ENCODE measurements at regions not wholly inside any gene's neighbourhood (a gene's known extent, or its start where the extent isn't known, plus 50 kb on each side); places are given as distances from the start of the nearest gene placed in this dataset.

DNA sequence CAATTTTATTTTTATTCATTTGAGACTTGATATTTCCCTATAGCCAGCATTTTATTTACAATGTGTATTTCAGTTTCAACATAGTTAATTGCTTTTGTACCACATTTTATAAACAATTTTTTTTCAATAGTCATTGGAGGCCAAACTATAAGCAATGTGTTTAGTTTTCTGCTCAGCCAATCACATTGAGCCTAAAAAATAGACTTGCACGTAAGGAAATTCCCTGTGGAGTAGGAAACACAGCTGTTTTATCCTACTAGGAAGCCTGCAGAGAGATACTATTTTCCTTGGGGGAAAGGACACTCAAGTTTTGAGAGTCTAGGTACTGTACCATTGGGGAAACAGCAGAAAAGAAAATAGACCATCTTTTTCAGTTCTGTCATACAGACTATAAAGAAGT lies 410.2 kb upstream of the GOT2 start:
- Histone ChIP-seq H3K79me2 (replicated peaks; ENCODE audit: insufficient read depth) (no peaks in the 10 kb centered on the region), H3K4me3 (no peak overlapping the region), H3K4me2 (no peak overlapping the region), H3K4me1 (ENCODE audit: insufficient read depth) (no peaks in the 10 kb centered on the region), H3K9me2 (ENCODE audit: insufficient read depth) (0 out of 2 replicates have a peak, but pooled peaks cover 3% of the 10 kb centered on the region), H2AFZ (no peak overlapping the region), H3K27ac (ENCODE audit: low read depth) (no peak overlapping the region), H3K36me3 (ENCODE audit: insufficient read depth) (no peaks in the 10 kb centered on the region), H3F3A (replicated peaks; ENCODE audit: low read depth) (no peaks in the 10 kb centered on the region), H3K27me3 (ENCODE audit: insufficient read depth) (no peaks in the 10 kb centered on the region), H4K20me1 (replicated peaks; ENCODE audit: insufficient read depth) (no peaks in the 10 kb centered on the region)
- Mint-ChIP-seq H3K9me3 (no peaks in the 10 kb centered on the region), H3K27me3 (ENCODE audit: insufficient read depth, low read depth, poor library complexity) (no peaks in the 10 kb centered on the region), H3K27ac (no peak overlapping the region), H3K4me1 (peaks cover 5% of the 10 kb centered on the region; the same call in 2 of the 3 replicates), H3K36me3 (ENCODE audit: low read depth) (no peaks in the 10 kb centered on the region), H3K4me3 (no peak overlapping the region)
- TF ChIP-seq, protein P1, sequence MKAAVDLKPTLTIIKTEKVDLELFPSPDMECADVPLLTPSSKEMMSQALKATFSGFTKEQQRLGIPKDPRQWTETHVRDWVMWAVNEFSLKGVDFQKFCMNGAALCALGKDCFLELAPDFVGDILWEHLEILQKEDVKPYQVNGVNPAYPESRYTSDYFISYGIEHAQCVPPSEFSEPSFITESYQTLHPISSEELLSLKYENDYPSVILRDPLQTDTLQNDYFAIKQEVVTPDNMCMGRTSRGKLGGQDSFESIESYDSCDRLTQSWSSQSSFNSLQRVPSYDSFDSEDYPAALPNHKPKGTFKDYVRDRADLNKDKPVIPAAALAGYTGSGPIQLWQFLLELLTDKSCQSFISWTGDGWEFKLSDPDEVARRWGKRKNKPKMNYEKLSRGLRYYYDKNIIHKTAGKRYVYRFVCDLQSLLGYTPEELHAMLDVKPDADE (IDR thresholded peaks at IDR 0.05) = no peak
- TF ChIP-seq CREB1 (CRISPR knock-in tag; IDR thresholded peaks at IDR 0.05; ENCODE audit: low read depth) (no peak), ZNF114 (CRISPR knock-in tag; IDR thresholded peaks at IDR 0.05) (no peak), EZH2 (IDR thresholded peaks at IDR 0.05; ENCODE audit: low read depth, unreplicated experiment) (no peak), JUNB (IDR thresholded peaks at IDR 0.05; ENCODE audit: unreplicated experiment) (no peak), STAT1 (IDR thresholded peaks at IDR 0.05; ENCODE audit: unreplicated experiment) (no peak), NANOG (IDR thresholded peaks at IDR 0.05; ENCODE audit: borderline replicate concordance) (no peak), ZNF331 (CRISPR knock-in tag; IDR thresholded peaks at IDR 0.05; ENCODE audit: low read depth) (no peak), POLR2AphosphoS5 (IDR thresholded peaks at IDR 0.05; ENCODE audit: low read depth) (no peak), EZH2phosphoT487 (IDR thresholded peaks at IDR 0.05; ENCODE audit: unreplicated experiment) (no peak)
- TF ChIP-seq, protein P2, sequence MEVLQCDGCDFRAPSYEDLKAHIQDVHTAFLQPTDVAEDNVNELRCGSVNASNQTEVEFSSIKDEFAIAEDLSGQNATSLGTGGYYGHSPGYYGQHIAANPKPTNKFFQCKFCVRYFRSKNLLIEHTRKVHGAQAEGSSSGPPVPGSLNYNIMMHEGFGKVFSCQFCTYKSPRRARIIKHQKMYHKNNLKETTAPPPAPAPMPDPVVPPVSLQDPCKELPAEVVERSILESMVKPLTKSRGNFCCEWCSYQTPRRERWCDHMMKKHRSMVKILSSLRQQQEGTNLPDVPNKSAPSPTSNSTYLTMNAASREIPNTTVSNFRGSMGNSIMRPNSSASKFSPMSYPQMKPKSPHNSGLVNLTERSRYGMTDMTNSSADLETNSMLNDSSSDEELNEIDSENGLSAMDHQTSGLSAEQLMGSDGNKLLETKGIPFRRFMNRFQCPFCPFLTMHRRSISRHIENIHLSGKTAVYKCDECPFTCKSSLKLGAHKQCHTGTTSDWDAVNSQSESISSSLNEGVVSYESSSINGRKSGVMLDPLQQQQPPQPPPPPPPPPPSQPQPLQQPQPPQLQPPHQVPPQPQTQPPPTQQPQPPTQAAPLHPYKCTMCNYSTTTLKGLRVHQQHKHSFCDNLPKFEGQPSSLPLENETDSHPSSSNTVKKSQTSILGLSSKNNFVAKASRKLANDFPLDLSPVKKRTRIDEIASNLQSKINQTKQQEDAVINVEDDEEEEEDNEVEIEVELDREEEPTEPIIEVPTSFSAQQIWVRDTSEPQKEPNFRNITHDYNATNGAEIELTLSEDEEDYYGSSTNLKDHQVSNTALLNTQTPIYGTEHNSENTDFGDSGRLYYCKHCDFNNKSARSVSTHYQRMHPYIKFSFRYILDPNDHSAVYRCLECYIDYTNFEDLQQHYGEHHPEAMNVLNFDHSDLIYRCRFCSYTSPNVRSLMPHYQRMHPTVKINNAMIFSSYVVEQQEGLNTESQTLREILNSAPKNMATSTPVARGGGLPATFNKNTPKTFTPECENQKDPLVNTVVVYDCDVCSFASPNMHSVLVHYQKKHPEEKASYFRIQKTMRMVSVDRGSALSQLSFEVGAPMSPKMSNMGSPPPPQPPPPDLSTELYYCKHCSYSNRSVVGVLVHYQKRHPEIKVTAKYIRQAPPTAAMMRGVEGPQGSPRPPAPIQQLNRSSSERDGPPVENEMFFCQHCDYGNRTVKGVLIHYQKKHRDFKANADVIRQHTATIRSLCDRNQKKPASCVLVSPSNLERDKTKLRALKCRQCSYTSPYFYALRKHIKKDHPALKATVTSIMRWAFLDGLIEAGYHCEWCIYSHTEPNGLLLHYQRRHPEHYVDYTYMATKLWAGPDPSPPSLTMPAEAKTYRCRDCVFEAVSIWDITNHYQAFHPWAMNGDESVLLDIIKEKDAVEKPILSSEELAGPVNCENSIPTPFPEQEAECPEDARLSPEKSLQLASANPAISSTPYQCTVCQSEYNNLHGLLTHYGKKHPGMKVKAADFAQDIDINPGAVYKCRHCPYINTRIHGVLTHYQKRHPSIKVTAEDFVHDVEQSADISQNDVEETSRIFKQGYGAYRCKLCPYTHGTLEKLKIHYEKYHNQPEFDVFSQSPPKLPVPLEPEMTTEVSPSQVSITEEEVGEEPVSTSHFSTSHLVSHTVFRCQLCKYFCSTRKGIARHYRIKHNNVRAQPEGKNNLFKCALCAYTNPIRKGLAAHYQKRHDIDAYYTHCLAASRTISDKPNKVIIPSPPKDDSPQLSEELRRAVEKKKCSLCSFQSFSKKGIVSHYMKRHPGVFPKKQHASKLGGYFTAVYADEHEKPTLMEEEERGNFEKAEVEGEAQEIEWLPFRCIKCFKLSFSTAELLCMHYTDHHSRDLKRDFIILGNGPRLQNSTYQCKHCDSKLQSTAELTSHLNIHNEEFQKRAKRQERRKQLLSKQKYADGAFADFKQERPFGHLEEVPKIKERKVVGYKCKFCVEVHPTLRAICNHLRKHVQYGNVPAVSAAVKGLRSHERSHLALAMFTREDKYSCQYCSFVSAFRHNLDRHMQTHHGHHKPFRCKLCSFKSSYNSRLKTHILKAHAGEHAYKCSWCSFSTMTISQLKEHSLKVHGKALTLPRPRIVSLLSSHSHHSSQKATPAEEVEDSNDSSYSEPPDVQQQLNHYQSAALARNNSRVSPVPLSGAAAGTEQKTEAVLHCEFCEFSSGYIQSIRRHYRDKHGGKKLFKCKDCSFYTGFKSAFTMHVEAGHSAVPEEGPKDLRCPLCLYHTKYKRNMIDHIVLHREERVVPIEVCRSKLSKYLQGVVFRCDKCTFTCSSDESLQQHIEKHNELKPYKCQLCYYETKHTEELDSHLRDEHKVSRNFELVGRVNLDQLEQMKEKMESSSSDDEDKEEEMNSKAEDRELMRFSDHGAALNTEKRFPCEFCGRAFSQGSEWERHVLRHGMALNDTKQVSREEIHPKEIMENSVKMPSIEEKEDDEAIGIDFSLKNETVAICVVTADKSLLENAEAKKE (CRISPR knock-in tag; IDR thresholded peaks at IDR 0.05) = no peak
- ATAC-seq (no peak), DNase-seq (ENCODE audit: low spot score) (no peak)
